PC-9 (cell line): ENCODE measurements at regions not wholly inside any gene's neighbourhood (a gene's known extent, or its start where the extent isn't known, plus 50 kb on each side); places are given as distances from the start of the nearest gene placed in this dataset.

Source experiments
- BruUV-seq: library from RNA; stranded (reverse); fragments of 400-500 nt; replicated peaks from 2 replicates; lab custom pipeline; 2021; lab: Mats Ljungman, UMichigan
- CTCF ChIA-PET: fragments of 300-600 bp; sonication (Branson Sonifier 250); formaldehyde crosslinking; loops from one replicate; lab custom pipeline; 2022; ENCODE audit warnings: antibody characterized with exemption; lab: Charles Lee
- POLR2A ChIA-PET: fragments of 300-600 bp; sonication (Branson Sonifier 250); formaldehyde crosslinking; loops from one replicate; lab custom pipeline; 2022; ENCODE audit warnings: antibody characterized with exemption; ENCODE audit not compliant: unreplicated experiment; lab: Charles Lee
- DNase-seq, 2 experiments: peaks; one replicate each; pipeline versions ENCODE4 v3.0.0 to v3.0.0-alpha.2; 2015 to 2022; ENCODE audit warnings: mixed read lengths in 1 of 2
- H2AFZ ChIP-seq: fragments of 200-600 bp; sonication (generic); 2 replicates; pipeline ENCODE4 v1.8.1; 2017; ENCODE audit warnings: antibody characterized with exemption
- H3F3A ChIP-seq: fragments of 200-600 bp; sonication (generic); 2 replicates; pipeline ENCODE4 v1.8.1; 2017; ENCODE audit warnings: antibody characterized with exemption, mild to moderate bottlenecking, low read depth; ENCODE audit not compliant: insufficient read depth
- H3K27ac ChIP-seq: fragments of 200-600 bp; sonication (generic); 2 replicates; pipeline ENCODE4 v1.6.1; 2016; ENCODE audit warnings: mixed run types
- H3K27me3 ChIP-seq: fragments of 200-600 bp; sonication (generic); 2 replicates; pipeline ENCODE4 v1.6.1; 2016; ENCODE audit warnings: low read depth, mixed run types; ENCODE audit not compliant: insufficient read depth
- H3K36me3 ChIP-seq: fragments of 200-600 bp; sonication (generic); 2 replicates; pipeline ENCODE4 v1.6.1; 2016; ENCODE audit warnings: low read depth, mixed run types
- H3K4me1 ChIP-seq: fragments of 200-600 bp; sonication (generic); replicated peaks from 2 replicates; pipeline ENCODE4 v1.6.1; 2016; ENCODE audit warnings: mixed run types; ENCODE audit not compliant: insufficient read depth
- H3K4me2 ChIP-seq: fragments of 200-600 bp; sonication (generic); 2 replicates; pipeline ENCODE4 v1.6.1; 2017; ENCODE audit warnings: mixed run types
- H3K4me3 ChIP-seq: fragments of 200-600 bp; sonication (generic); 2 replicates; pipeline ENCODE4 v1.6.1; 2016; ENCODE audit warnings: mixed run types
- H3K79me2 ChIP-seq: fragments of 200-600 bp; sonication (generic); 2 replicates; pipeline ENCODE4 v1.6.1; 2017; ENCODE audit warnings: low read depth, mixed run types
- H3K9me2 ChIP-seq: fragments of 200-600 bp; sonication (generic); 2 replicates; pipeline ENCODE4 v1.8.1; 2017; ENCODE audit warnings: mild to moderate bottlenecking; ENCODE audit not compliant: insufficient read depth
- H3K9me3 ChIP-seq: fragments of 200-600 bp; sonication (generic); 2 replicates; pipeline ENCODE4 v1.8.1; 2016; ENCODE audit warnings: low read depth; ENCODE audit not compliant: insufficient read depth
- H4K20me1 ChIP-seq: fragments of 200-600 bp; sonication (generic); 2 replicates; pipeline ENCODE4 v1.8.1; 2017; ENCODE audit not compliant: insufficient read depth
- CTCF ChIP-seq: fragments of 200-600 bp; sonication (generic); conservative IDR thresholded peaks from 2 replicates; pipeline ENCODE4 v1.6.1; 2017; ENCODE audit warnings: mixed run types, antibody characterized with exemption, mild to moderate bottlenecking, moderate library complexity
- EZH2 ChIP-seq: fragments of 200-600 bp; sonication (generic); IDR thresholded peaks from 2 replicates; pipeline ENCODE4 v1.8.0; 2017; ENCODE audit warnings: antibody characterized with exemption, low read depth
- intact Hi-C: fragments of 100-400 bp; cut with micrococcal nuclease; formaldehyde crosslinking; loops from one replicate; pipeline ENCODE4 v1.10.0; 2022; ENCODE audit not compliant: unreplicated experiment

- Histone ChIP-seq H2AFZ (no peak overlapping the region), H3K27ac (no peak overlapping the region), H3K36me3 (no peaks in the 10 kb centered on the region), H3K4me1 (no peaks in the 10 kb centered on the region), H3K27me3 (no peaks in the 10 kb centered on the region), H3K4me3 (no peak overlapping the region), H4K20me1 (no peaks in the 10 kb centered on the region), H3F3A (no peaks in the 10 kb centered on the region), H3K9me3 (0 out of 2 replicates have a peak, but pooled peaks cover 2% of the 10 kb centered on the region), H3K4me2 (no peak overlapping the region), H3K79me2 (no peaks in the 10 kb centered on the region), H3K9me2 (no peaks in the 10 kb centered on the region)
- ChIA-PET CTCF (no interaction called here), POLR2A (no interaction called here)
- TF ChIP-seq CTCF, result no peak
- TF ChIP-seq EZH2, result no peak
- no peak for DNase-seq
- BruUV-seq, result no TSS peak
- intact Hi-C loops, result no loop called here
Measured at GRCh38 chr3:166243511-166243910, 406.3 kb upstream of the BCHE start.

GRCh38 chr3:166223120-166223519 is 385.9 kb upstream of the BCHE start:
- POLR2A ChIA-PET, result no interaction called here
- DNase-seq, result no peak
- CTCF ChIA-PET, result no interaction called here
- Histone ChIP-seq H3F3A (no peaks in the 10 kb centered on the region), H3K4me3 (no peak overlapping the region), H3K79me2 (no peaks in the 10 kb centered on the region), H3K9me3 (no peaks in the 10 kb centered on the region), H2AFZ (no peak overlapping the region), H3K4me2 (no peak overlapping the region), H3K36me3 (no peaks in the 10 kb centered on the region), H3K4me1 (no peaks in the 10 kb centered on the region), H3K27ac (no peak overlapping the region), H3K27me3 (no peaks in the 10 kb centered on the region), H3K9me2 (0 out of 2 replicates have a peak, but pooled peaks cover 6% of the 10 kb centered on the region), H4K20me1 (no peaks in the 10 kb centered on the region)
- TF ChIP-seq CTCF (no peak), EZH2 (no peak)
- no TSS peak for BruUV-seq
- intact Hi-C loops, result no loop called here

GRCh38 chr3:166211451-166211850 is 374.2 kb upstream of the BCHE start:
- no peaks in the 10 kb centered on the region for H3K9me3 ChIP-seq
- H3K36me3 ChIP-seq, result no peaks in the 10 kb centered on the region
- no peak for TF ChIP-seq CTCF
- TF ChIP-seq EZH2, result no peak
- no peaks in the 10 kb centered on the region for H4K20me1 ChIP-seq
- no peaks in the 10 kb centered on the region for H3K4me1 ChIP-seq
- no peaks in the 10 kb centered on the region; the same call in 1 of the 2 replicates for H3K9me2 ChIP-seq
- H3K79me2 ChIP-seq, result no peaks in the 10 kb centered on the region
- ChIA-PET POLR2A (no interaction called here), CTCF (no interaction called here)
- DNase-seq, result no peak
- no peak overlapping the region for H2AFZ ChIP-seq
- H3K27ac ChIP-seq, result no peak overlapping the region
- intact Hi-C loops, result no loop called here
- BruUV-seq, result no TSS peak
- no peak overlapping the region for H3K4me3 ChIP-seq
- H3K4me2 ChIP-seq, result no peak overlapping the region
- no peaks in the 10 kb centered on the region for H3F3A ChIP-seq
- no peaks in the 10 kb centered on the region for H3K27me3 ChIP-seq
